AG10803 (cell line): ENCODE measurements at regions not wholly inside any gene's neighbourhood (a gene's known extent, or its start where the extent isn't known, plus 50 kb on each side); places are given as distances from the start of the nearest gene placed in this dataset.
"Not testable (repeated sequence)": the region's sequence is repeated elsewhere in the genome, so short reads cannot be mapped to it uniquely, and the experiment has no call there.

Experiments
- DNase-seq: peaks from one replicate; pipeline ENCODE4 v3.0.0; 2010; ENCODE audit warnings: low read depth
- H3K4me3 ChIP-seq: 2 replicates; pipeline ENCODE4 v1.5.1; 2011; ENCODE audit warnings: mild to moderate bottlenecking, low read length, control low read depth
- TF ChIP-seq, protein P1 (sequence below): conservative IDR thresholded peaks from 2 replicates; pipeline ENCODE4 v1.5.1; 2011; ENCODE audit warnings: mild to moderate bottlenecking, low read length, control low read depth, inconsistent platforms

DNA sequence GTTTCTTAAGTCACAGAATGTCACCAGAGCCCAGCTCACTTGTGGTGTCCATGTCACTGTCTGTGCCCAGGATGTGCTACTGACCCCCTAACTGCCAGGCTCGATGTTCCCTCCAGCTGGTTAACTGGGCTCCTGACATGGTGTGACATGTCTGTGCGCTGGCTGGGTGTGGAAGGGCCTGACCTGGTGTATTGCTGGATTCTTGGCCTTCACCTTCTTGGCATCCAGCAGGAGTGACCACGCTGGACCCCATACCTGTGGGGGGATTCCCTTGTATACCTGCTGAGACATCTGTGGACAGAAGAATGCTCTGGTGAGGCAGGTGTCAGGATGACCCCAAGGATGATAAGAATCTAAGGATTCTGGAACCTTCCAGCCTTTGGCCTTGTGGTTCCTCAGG, 1690.1 kb downstream of the TP53TG3F start:
- H3K4me3 ChIP-seq = no peak overlapping the region
- TF ChIP-seq, protein P1, sequence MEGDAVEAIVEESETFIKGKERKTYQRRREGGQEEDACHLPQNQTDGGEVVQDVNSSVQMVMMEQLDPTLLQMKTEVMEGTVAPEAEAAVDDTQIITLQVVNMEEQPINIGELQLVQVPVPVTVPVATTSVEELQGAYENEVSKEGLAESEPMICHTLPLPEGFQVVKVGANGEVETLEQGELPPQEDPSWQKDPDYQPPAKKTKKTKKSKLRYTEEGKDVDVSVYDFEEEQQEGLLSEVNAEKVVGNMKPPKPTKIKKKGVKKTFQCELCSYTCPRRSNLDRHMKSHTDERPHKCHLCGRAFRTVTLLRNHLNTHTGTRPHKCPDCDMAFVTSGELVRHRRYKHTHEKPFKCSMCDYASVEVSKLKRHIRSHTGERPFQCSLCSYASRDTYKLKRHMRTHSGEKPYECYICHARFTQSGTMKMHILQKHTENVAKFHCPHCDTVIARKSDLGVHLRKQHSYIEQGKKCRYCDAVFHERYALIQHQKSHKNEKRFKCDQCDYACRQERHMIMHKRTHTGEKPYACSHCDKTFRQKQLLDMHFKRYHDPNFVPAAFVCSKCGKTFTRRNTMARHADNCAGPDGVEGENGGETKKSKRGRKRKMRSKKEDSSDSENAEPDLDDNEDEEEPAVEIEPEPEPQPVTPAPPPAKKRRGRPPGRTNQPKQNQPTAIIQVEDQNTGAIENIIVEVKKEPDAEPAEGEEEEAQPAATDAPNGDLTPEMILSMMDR = no peak
- DNase-seq = no peak

DNA sequence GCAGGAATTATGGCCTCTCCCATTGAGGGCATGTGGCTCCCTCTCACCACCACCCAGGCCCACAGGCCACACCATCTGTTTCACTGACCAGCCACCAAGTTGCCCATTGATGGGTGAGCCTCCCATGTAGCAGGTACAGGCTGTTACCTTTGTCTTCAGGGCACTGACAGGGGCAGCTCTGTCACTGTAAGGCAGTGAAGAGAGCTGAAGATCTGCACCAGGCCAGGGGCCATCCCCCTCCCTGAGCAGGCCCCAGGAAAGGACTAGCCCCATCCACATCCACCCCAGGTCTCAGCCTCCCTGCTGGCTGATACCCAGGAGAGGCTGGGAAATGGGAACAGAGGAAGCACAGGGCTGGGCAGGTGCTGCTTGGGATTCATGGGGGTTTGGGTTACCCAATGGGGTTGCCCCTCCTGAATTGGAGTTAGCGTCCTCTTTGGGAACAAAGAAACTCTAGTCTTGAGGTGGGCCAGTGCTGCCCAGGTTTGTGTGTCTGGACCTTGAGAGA, 1691.4 kb downstream of the TP53TG3F start:
- TF ChIP-seq, protein P1 = no peak
- DNase-seq = no peak
- no peak overlapping the region for H3K4me3 ChIP-seq

DNA sequence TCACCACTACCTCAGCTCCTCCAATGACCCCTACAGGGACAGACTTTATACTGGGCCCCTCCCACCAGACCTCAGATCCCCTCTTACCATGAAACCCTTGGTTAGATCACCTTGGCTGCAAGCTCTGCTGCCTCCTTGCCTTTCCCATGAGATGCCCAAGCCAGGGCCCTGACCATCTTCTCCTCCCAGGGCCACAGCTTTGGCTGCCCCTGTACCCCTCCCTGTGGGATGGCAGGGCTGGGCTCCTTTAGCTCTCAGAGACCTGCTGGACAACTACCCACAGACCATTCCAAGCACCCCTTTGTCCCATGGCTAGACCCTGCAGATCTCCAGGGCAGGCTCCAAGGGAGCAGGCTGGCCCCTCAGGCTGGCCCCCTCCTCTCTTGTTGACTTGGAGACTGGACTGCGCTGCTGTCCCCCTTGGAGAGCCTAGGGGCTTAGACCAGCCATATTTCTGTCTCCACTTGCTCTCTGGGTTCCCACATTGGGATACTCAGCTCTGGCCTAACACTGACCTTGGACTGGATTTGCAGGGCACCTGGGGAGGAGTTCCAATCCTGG, 1692.7 kb downstream of the TP53TG3F start:
- DNase-seq = no peak
- H3K4me3 ChIP-seq = no peak overlapping the region
- TF ChIP-seq, protein P1 = no peak

DNA sequence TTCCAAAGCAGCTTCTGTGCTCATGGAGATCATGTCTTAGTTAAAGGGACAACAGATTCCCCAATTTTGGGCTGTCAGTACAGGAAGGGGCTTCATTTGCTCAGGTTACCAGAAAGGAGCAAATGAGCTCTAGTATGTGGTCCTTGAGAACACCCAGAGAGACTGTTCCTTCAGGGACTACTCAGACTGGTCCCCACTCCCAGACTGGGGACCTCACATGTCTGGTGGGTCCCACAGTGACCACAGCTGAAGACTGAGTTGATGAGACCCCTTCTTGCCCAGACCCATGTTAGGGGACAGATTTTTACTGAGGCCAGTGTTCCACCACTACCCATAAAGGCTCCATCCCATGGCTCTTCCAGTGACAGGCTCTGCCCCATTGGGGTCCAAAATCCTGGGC, 1695.2 kb downstream of the TP53TG3F start:
- TF ChIP-seq, protein P1 = no peak
- no peak for DNase-seq
- no peak overlapping the region for H3K4me3 ChIP-seq

DNA sequence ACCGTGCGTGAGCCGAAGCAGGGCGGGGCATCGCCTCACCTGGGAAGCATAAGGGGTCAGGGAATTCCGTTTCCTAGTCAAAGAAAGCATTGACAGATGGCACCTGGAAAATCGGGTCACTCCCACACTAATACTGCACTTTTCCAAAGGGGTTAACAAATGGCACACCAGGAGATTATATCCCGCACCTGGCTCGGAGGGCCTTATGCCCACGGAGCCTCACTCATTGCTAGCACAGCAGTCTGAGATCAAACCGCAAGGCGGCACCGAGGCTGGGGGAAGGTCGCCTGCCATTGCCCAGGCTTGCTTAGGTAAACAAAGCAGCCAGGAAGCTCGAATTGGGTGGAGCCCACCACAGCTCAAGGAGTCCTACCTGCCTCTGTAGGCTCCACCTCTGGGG, 1698.1 kb downstream of the TP53TG3F start:
- not testable (repeated sequence) for H3K4me3 ChIP-seq, DNase-seq

DNA sequence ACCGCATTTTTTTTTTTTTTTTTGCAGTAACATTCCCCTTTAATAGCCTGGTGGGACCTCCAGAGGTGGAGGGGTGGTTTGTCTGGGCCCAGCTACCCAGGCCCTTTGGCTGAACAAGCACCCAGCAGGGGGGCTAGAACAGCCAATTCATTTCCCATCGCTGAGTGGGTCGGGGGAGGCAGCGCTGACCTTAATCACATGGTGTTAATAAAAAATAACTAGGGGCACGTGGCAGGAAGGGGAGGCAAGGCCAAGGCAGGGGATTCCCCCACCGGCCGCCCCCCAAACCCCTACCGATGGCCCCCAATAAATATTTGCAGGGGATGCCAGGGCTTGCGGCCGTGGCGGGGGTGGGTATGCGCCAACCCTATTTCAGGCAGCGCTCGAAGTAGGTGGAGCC, 1709.9 kb downstream of the TP53TG3F start:
- not testable (repeated sequence) for H3K4me3 ChIP-seq, DNase-seq

DNA sequence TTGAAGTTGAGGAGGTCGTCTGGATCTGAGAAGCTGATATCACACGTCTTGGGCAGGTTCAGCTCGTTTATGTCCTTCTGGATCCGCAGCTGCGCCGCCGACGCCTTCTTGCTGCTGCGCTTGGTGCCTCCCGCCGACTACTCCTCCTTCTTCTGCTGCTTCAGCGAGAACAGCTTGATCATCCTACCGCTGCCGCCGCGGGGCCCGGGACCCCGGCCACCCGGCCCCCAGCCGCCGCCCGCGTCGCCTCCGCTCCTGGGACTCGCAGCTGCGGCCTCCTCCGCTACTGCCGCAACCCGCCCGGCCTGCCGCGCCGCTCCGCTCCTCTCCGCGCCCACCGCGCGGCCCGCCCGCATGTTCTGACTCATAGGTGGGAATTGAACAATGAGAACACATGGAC, 1710.6 kb downstream of the TP53TG3F start:
- not testable (repeated sequence) for DNase-seq

DNA sequence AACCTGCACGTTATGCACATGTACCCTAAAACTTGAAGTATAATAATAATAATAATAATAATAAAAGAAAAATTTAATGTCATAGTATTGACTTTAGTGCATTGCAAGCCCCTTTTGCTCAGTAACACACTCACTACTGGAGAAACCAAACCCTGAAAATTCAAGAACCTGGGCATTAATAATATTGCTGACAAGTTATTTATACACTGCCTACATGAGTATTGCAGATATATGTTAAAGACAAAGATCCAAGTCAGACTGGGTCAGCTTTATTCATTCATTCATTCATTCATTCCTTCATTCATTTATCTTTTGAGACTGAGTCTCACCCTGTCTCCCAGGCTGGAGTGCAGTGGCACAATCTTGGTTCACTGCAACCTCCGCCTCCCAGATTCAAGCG, 1711.2 kb downstream of the TP53TG3F start:
- H3K4me3 ChIP-seq = no peak overlapping the region
- DNase-seq = no peak
- TF ChIP-seq, protein P1 = no peak

More for the DNA sequence above, 1710.6 kb downstream of the TP53TG3F start:
- not testable (repeated sequence) for H3K4me3 ChIP-seq

DNA sequence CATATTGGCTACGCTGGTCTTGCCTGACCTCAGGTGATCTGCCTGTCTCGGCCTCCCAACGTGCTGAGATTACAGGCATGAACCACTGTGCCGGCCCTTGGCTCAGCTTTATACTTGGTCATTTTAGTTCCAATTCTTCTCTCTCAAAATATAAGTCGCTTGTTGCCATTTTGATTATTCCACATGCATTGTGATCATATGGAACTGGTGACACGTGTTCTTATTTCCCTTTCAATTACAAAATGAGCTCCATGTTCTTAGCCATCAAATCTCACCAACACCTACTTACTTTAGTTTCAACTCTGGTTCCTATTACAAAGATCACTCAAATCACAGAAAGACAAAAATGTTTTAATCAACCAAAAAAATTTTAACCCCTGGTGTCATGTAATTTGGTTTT, 1711.7 kb downstream of the TP53TG3F start:
- H3K4me3 ChIP-seq = no peak overlapping the region
- TF ChIP-seq, protein P1 = no peak
- no peak for DNase-seq
